ENCODE measurements at regions not wholly inside any gene's neighbourhood (a gene's known extent, or its start where the extent isn't known, plus 50 kb on each side); places are given as distances from the start of the nearest gene placed in this dataset.

GRCh38 chr6:3597500-3598064 is 140.7 kb upstream of the SLC22A23 start:
- Histone ChIP-seq H3K27ac (no peak overlapping the region), H3K27me3 (replicated peaks; ENCODE audit: insufficient read depth) (no peaks in the 10 kb centered on the region), H3K9me3 (no peaks in the 10 kb centered on the region), H3K4me3 (no peak overlapping the region), H3K4me1 (replicated peaks) (no peaks in the 10 kb centered on the region), H3K36me3 (no peaks in the 10 kb centered on the region)
- DNase-seq (ENCODE audit: low spot score): no peak
- intact Hi-C loops (cut with DNase I): no loop called here
- no peak for TF ChIP-seq POLR2A (IDR thresholded peaks at IDR 0.05)
- no peak for TF ChIP-seq POLR2AphosphoS5 (IDR thresholded peaks at IDR 0.05)
- TF ChIP-seq CTCF (IDR thresholded peaks at IDR 0.05): no peak
- WGBS: 95% methylated on average over 4 of the region's 4 CpGs

DNA sequence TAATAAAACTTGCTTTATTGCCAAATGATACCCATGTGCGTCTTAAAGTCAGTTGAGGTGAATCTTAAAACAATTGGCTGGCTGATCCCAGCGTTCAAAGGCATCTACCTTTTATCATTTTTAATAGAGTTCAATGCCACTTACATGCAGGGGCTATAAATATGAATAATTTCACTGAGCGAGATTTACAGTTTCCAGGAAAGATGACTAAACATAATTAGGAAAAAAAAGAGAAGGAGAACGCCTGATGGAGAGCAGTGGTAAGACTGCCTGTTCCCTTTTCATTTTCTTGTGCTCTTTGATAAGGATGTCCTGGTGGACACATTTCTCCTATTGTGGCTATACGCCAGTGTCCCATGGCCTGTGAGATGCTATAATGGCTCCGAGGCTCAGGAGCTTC is 139.9 kb upstream of the SLC22A23 start:
- Histone ChIP-seq H3K36me3 (no peaks in the 10 kb centered on the region), H3K4me3 (no peak overlapping the region), H3K27me3 (replicated peaks; ENCODE audit: insufficient read depth) (no peaks in the 10 kb centered on the region), H3K4me1 (replicated peaks) (no peaks in the 10 kb centered on the region), H3K27ac (no peak overlapping the region), H3K9me3 (no peaks in the 10 kb centered on the region)
- intact Hi-C loops (cut with DNase I): no loop called here
- TF ChIP-seq POLR2A (IDR thresholded peaks at IDR 0.05): no peak
- TF ChIP-seq POLR2AphosphoS5 (IDR thresholded peaks at IDR 0.05): no peak
- no peak for TF ChIP-seq CTCF (IDR thresholded peaks at IDR 0.05)
- WGBS: 58% methylated on average over 6 of the region's 6 CpGs
- DNase-seq (ENCODE audit: low spot score): no peak

DNA sequence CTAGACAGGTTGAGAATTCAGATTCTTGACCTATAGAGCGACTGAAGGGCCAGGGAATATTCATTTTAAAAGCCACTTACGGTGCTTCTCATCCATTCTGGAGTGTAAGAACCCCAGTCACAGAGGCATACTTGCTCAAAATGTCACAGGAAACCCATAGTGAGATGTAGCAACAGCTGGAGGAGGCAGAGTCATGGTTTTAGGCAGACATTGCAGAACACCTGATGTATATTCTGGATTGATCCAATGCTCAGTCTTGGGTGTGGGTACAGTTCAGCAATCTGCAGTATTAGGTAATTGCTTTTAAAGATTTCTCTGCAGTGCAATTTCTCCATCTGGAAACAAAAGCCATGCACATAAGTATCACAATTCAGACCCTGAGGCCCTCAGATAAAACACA is 137.4 kb upstream of the SLC22A23 start:
- Histone ChIP-seq H3K36me3 (no peaks in the 10 kb centered on the region), H3K4me3 (no peak overlapping the region), H3K9me3 (no peaks in the 10 kb centered on the region), H3K27me3 (replicated peaks; ENCODE audit: insufficient read depth) (no peaks in the 10 kb centered on the region), H3K27ac (no peak overlapping the region), H3K4me1 (replicated peaks) (no peaks in the 10 kb centered on the region)
- WGBS: 94% methylated on average over 2 of the region's 2 CpGs
- intact Hi-C loops (cut with DNase I): no loop called here
- no peak for DNase-seq (ENCODE audit: low spot score)
- TF ChIP-seq POLR2AphosphoS5 (IDR thresholded peaks at IDR 0.05) (no peak), CTCF (IDR thresholded peaks at IDR 0.05) (no peak), POLR2A (IDR thresholded peaks at IDR 0.05) (no peak)

GRCh38 chr6:3593161-3593560 is 136.3 kb upstream of the SLC22A23 start:
- Histone ChIP-seq H3K9me3 (no peaks in the 10 kb centered on the region), H3K4me3 (no peak overlapping the region), H3K27ac (no peak overlapping the region), H3K36me3 (no peaks in the 10 kb centered on the region), H3K27me3 (replicated peaks; ENCODE audit: insufficient read depth) (no peaks in the 10 kb centered on the region), H3K4me1 (replicated peaks) (no peaks in the 10 kb centered on the region)
- intact Hi-C loops (cut with DNase I): no loop called here
- no peak for DNase-seq (ENCODE audit: low spot score)
- TF ChIP-seq CTCF (IDR thresholded peaks at IDR 0.05): no peak
- no peak for TF ChIP-seq POLR2AphosphoS5 (IDR thresholded peaks at IDR 0.05)
- TF ChIP-seq POLR2A (IDR thresholded peaks at IDR 0.05): no peak
- 90% methylated on average over 6 of the region's 6 CpGs for WGBS

- intact Hi-C loops (cut with DNase I): no loop called here
- H3K9me3 ChIP-seq: no peaks in the 10 kb centered on the region
- no peaks in the 10 kb centered on the region for H3K27me3 ChIP-seq (replicated peaks; ENCODE audit: insufficient read depth)
- no peaks in the 10 kb centered on the region for H3K36me3 ChIP-seq
- no peak for DNase-seq (ENCODE audit: low spot score)
- no peak overlapping the region for H3K4me3 ChIP-seq
- 73% methylated on average over 7 of the region's 7 CpGs for WGBS
- TF ChIP-seq POLR2A (IDR thresholded peaks at IDR 0.05) (no peak), POLR2AphosphoS5 (IDR thresholded peaks at IDR 0.05) (peak; percentile 47)
- no peak overlapping the region for H3K27ac ChIP-seq
- H3K4me1 ChIP-seq (replicated peaks): no peaks in the 10 kb centered on the region
Measured at GRCh38 chr6:3592371-3592941, 135.6 kb upstream of the SLC22A23 start.

All from prostate gland (tissue), 2 donors.